Prostate gland (tissue), 2 donors: ENCODE measurements at regions not wholly inside any gene's neighbourhood (a gene's known extent, or its start where the extent isn't known, plus 50 kb on each side); places are given as distances from the start of the nearest gene placed in this dataset.

Experiments
- CTCF ChIP-seq, 4 experiments: fragments of 200-600 bp in 2 of 4; fragments of 450-650 bp in 2 of 4; sonication (generic) in 2 of 4; IDR thresholded peaks; 1 replicate in 3 of 4; 2 replicates in 1 of 4; pipeline ENCODE4 v1.5.1; 2016 to 2019; ENCODE audit warnings: antibody characterized with exemption in 4 of 4, mild to moderate bottlenecking in 2 of 4, moderate library complexity in 2 of 4
- POLR2AphosphoS5 ChIP-seq: sonication (generic); formaldehyde crosslinking; IDR thresholded peaks from one replicate; pipeline ENCODE4 v1.6.1; 2017; ENCODE audit warnings: antibody characterized with exemption

- no peak for TF ChIP-seq CTCF (IDR thresholded peaks at IDR 0.05)
- TF ChIP-seq POLR2AphosphoS5: no peak
Observed at GRCh38 chr18:71012789-71013188, 723.9 kb downstream of the SOCS6 start.
